Fibroblast of mammary gland (primary cell): ENCODE measurements at regions not wholly inside any gene's neighbourhood (a gene's known extent, or its start where the extent isn't known, plus 50 kb on each side); places are given as distances from the start of the nearest gene placed in this dataset.

ENCODE experiments used
- DNase-seq: peaks from one replicate; pipeline ENCODE4 v3.0.0-alpha.2; 2010; ENCODE audit warnings: low read depth
- H3K4me3 ChIP-seq: 2 replicates; pipeline ENCODE4 v1.5.1; 2011; ENCODE audit warnings: low read depth, mild to moderate bottlenecking, low read length, moderate library complexity; ENCODE audit not compliant: control insufficient read depth
- TF ChIP-seq, protein P1 (sequence below): conservative IDR thresholded peaks from 2 replicates; pipeline ENCODE4 v1.5.1; 2011; ENCODE audit warnings: low read depth, low read length, inconsistent platforms; ENCODE audit not compliant: control insufficient read depth, insufficient read depth

DNA sequence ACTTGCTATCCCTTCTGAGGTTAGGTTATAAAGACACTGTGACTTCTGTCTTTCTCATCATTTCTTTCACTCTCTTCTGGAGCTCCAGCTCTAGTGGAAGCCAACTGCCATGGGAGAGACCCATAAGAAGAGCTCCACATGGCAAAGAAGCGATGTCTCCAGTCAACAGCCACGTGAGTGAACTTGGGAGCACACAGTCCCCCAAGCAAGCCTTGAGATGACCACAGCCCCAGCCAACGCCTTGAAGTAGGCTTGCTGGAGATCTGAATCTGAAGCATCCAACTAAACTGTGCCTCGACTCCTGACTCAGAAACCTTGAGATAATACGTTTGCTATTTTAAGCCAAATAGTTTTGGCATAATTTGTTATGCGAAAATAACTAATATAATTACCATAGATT is 181.7 kb upstream of the GDF10 start:
- no peak for DNase-seq
- TF ChIP-seq, protein P1, sequence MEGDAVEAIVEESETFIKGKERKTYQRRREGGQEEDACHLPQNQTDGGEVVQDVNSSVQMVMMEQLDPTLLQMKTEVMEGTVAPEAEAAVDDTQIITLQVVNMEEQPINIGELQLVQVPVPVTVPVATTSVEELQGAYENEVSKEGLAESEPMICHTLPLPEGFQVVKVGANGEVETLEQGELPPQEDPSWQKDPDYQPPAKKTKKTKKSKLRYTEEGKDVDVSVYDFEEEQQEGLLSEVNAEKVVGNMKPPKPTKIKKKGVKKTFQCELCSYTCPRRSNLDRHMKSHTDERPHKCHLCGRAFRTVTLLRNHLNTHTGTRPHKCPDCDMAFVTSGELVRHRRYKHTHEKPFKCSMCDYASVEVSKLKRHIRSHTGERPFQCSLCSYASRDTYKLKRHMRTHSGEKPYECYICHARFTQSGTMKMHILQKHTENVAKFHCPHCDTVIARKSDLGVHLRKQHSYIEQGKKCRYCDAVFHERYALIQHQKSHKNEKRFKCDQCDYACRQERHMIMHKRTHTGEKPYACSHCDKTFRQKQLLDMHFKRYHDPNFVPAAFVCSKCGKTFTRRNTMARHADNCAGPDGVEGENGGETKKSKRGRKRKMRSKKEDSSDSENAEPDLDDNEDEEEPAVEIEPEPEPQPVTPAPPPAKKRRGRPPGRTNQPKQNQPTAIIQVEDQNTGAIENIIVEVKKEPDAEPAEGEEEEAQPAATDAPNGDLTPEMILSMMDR: no peak
- no peak overlapping the region for H3K4me3 ChIP-seq

DNA sequence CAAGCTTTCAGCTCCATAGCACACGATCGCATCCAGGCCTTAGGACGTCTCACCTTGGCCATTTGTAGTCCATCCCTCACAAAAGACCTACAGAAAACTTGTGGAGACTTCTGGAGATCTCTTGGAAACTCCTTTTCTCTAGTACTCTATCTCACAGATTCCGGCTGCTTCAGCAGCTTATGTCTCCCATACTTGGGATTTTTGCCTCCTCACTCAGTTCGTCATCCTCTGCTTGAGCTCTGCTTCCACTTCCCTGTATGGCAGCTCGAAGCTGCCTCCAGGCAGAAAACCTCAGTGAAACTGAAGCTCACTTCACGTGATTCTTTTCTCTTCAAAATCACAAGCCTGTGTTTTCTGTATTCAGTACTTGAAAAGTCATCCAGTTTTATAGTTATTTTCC is 178.7 kb upstream of the GDF10 start:
- no peak overlapping the region for H3K4me3 ChIP-seq
- TF ChIP-seq, protein P1: no peak
- no peak for DNase-seq

DNA sequence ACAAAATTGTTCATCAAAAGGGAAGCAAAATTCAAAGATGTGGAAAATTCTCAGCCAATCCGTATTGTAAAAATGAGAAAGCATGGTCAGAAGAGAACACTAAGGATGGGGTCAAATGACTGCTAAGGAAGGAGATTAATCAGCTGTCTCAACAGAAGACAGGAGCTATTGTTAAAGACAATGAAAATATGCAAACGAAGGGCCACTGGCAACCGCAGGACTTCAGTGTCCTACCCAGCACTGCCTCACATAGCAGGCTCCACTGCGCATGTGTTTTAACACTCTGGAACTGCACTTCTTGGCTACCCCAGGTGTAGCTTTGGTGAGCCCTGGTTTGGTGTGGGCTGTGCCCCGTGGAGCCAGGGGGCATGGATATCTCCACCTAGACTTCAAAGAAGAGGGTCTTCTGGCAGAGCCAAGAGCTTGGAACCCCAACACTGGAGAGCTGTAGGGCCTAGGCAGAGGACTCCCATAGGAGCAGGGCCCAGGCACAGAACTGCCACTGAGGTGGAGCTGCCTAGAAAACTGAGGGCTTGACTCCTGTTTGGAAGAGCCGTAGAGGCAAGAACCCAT is 176.2 kb upstream of the GDF10 start:
- no peak overlapping the region for H3K4me3 ChIP-seq
- no peak for DNase-seq
- TF ChIP-seq, protein P1: no peak

DNA sequence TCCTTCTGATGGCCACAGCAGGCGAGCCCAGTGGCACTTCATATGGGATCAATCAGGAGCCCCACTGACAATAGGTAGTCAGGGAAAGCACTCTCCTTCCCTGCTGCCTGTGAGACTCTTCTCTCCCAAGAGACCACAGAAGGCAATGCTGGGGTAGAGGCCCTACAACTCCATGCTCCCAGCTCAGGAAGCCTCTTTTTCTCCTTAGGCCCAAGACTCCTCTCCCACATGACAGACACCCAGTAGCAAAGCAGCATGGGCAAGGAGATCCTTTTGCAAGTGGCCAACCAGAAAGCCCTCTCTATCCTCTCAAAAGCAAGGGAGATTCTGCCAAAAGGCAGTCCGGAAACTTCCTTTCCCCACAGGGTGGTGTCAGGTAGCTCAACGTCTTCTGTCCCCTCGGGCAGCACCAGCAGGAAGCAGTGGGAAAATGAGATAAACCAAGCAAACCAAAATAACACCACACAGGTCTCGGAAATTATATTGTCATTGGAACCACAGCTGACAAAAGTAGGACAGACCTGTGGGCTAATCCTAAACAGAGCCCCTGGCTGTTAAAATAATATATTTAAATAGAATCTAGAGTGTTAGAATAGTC is 172.7 kb upstream of the GDF10 start:
- H3K4me3 ChIP-seq: no peak overlapping the region
- TF ChIP-seq, protein P1: no peak
- DNase-seq: no peak

DNA sequence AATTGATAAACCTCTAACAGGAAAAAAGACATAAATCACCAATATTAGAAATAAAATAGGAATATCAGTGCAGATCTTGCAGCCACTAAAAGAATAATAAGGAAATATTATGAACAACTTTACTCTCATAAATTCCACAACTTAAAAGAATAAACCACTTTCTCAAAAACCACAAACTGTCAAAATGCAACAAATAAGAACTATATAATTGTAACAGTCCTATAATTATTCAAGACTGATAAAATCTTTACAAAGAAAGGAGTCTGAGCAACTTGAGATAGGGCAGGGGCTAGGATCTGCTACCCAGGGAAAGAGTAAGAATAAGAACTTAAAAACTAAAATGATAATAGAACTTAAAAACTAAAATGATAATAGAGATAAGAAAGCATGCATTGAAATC is 169.5 kb upstream of the GDF10 start:
- TF ChIP-seq, protein P1: no peak
- no peak overlapping the region for H3K4me3 ChIP-seq
- no peak for DNase-seq

DNA sequence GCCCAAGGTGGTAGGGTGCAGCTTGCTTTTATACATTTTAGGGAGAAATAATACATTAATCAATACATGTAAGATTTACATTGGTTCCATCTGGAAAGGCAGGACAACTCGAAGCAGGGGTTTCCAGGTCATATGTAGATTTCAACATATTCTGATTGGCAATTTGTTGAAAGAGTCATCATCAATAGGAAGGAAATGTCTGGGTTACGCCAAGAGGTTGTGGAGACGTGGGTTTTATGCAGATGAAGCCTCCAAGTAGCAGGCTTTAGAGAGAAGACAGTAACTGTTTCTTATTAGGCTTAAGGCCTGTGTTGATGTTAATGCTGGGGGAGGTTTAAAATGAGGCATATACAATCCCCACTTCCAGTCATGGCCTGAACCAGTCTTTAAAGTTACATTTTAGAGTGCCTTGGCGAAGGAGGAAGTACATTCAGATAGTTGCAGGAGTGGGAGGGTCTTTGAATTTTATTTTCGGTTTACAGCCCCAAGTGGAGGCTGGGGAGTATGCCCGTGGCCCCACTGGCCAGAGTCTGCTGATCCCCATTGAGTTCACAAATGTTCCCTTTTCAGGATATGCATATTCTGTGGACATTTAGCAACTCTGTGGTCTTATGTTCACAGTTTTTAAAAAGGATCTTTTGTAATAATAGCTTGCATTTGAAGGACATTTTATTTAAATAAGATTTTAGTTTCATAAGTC is 166.0 kb upstream of the GDF10 start:
- TF ChIP-seq, protein P1: no peak
- no peak overlapping the region for H3K4me3 ChIP-seq
- no peak for DNase-seq
